Gastroesophageal sphincter (tissue), 4 donors: ENCODE measurements at regions not wholly inside any gene's neighbourhood (a gene's known extent, or its start where the extent isn't known, plus 50 kb on each side); places are given as distances from the start of the nearest gene placed in this dataset.

ENCODE experiments used
- ATAC-seq: fragments of 150-250 bp; one replicate; pipeline ENCODE4 v1.9.1; 2016; ENCODE audit warnings: mild to moderate bottlenecking, moderate library complexity
- H3K27ac ChIP-seq, 4 donors: fragments of 200-600 bp; sonication (generic) in 3 of 4; 1 replicate in 3 of 4; 2 replicates in 1 of 4; pipeline ENCODE4 v1.5.1; 2016 to 2019
- H3K27me3 ChIP-seq: fragments of 200-600 bp; sonication (generic); one replicate; pipeline ENCODE4 v1.5.1; 2019
- H3K36me3 ChIP-seq, 2 donors: fragments of 200-600 bp; sonication (generic); one replicate each; pipeline ENCODE4 v1.5.1; 2019; ENCODE audit warnings: control low read depth in 1 of 2
- H3K4me1 ChIP-seq, 3 donors: fragments of 200-600 bp; sonication (generic); 1 replicate in 2 of 3; 2 replicates in 1 of 3; pipeline ENCODE4 v1.5.1; 2016 to 2019; ENCODE audit warnings: control low read depth in 2 of 3
- H3K4me3 ChIP-seq, 2 donors: fragments of 200-600 bp; sonication (generic); one replicate each; pipeline ENCODE4 v1.5.1; 2019; ENCODE audit warnings: mild to moderate bottlenecking in 1 of 2, moderate library complexity in 1 of 2
- H3K9me3 ChIP-seq, 3 donors: fragments of 200-600 bp; sonication (generic); one replicate each; pipeline ENCODE4 v1.5.1; 2017 to 2019; ENCODE audit warnings: control low read depth in 2 of 3
- CTCF ChIP-seq, 4 experiments: fragments of 200-600 bp in 2 of 4; fragments of 450-650 bp in 2 of 4; sonication (generic) in 1 of 4; IDR thresholded peaks; one replicate each; pipeline ENCODE4 v1.5.1; 2017 to 2019; ENCODE audit warnings: antibody characterized with exemption in 4 of 4, mild to moderate bottlenecking in 2 of 4, moderate library complexity in 2 of 4
- EP300 ChIP-seq: sonication (generic); formaldehyde crosslinking; IDR thresholded peaks from one replicate; pipeline ENCODE4 v1.6.1; 2017; ENCODE audit warnings: antibody characterized with exemption, mild to moderate bottlenecking
- POLR2A ChIP-seq, 2 donors: fragments of 450-650 bp; IDR thresholded peaks; one replicate each; pipeline ENCODE4 v1.6.1; 2017; ENCODE audit warnings: antibody characterized with exemption in 2 of 2, mild to moderate bottlenecking in 2 of 2, moderate library complexity in 1 of 2
- POLR2AphosphoS5 ChIP-seq: sonication (generic); formaldehyde crosslinking; IDR thresholded peaks from one replicate; pipeline ENCODE4 v1.6.1; 2017; ENCODE audit warnings: antibody characterized with exemption
- WGBS, 2 donors: methylation state at CpG; one replicate each; pipeline ENCODE4 v1.1.5; 2018; ENCODE audit warnings: low coverage in 1 of 2; 5-methylcytosine and 5-hydroxymethylcytosine counted together

GRCh38 chr10:128220021-128220420, 93.8 kb upstream of the MKI67 start:
- H3K9me3 ChIP-seq = peaks cover 0 to 1% (median 0%) of the 10 kb centered on the region in 3 donors
- no peak overlapping the region for H3K27ac ChIP-seq
- ATAC-seq = no peak
- H3K27me3 ChIP-seq = peaks cover 27% of the 10 kb centered on the region
- WGBS, 2 donors = 96% methylated on average over 5 of the region's 5 CpGs; no CpG with 5 or more reads in 1 of the 2 donors
- TF ChIP-seq EP300 = no peak
- no peak for TF ChIP-seq POLR2AphosphoS5
- no peak for TF ChIP-seq CTCF (IDR thresholded peaks at IDR 0.05)
- no peak for TF ChIP-seq POLR2A (IDR thresholded peaks at IDR 0.05)
- H3K4me1 ChIP-seq = no peaks in the 10 kb centered on the region
- no peaks in the 10 kb centered on the region for H3K36me3 ChIP-seq
- H3K4me3 ChIP-seq = no peak overlapping the region

GRCh38 chr10:128221117-128221516, 94.9 kb upstream of the MKI67 start:
- 40 to 63% methylated on average over 3 to 8 of the region's 11 CpGs for WGBS, 2 donors
- Histone ChIP-seq H3K4me1 (no peaks in the 10 kb centered on the region), H3K27me3 (peaks cover 27% of the 10 kb centered on the region), H3K27ac (no peak overlapping the region), H3K9me3 (peaks cover 0 to 8% (median 0%) of the 10 kb centered on the region in 3 donors), H3K36me3 (no peaks in the 10 kb centered on the region), H3K4me3 (no peak overlapping the region)
- ATAC-seq = no peak
- no peak for TF ChIP-seq POLR2A (IDR thresholded peaks at IDR 0.05)
- TF ChIP-seq POLR2AphosphoS5 = no peak
- no peak for TF ChIP-seq EP300
- TF ChIP-seq CTCF (IDR thresholded peaks at IDR 0.05) = no peak

GRCh38 chr10:128221807-128222206, 95.6 kb upstream of the MKI67 start:
- Histone ChIP-seq H3K9me3 (peaks cover 0 to 8% (median 0%) of the 10 kb centered on the region in 3 donors), H3K4me1 (no peaks in the 10 kb centered on the region), H3K4me3 (no peak overlapping the region), H3K36me3 (no peaks in the 10 kb centered on the region), H3K27me3 (peaks cover 27% of the 10 kb centered on the region), H3K27ac (no peak overlapping the region)
- TF ChIP-seq POLR2AphosphoS5 (no peak), POLR2A (IDR thresholded peaks at IDR 0.05) (no peak), EP300 (no peak), CTCF (IDR thresholded peaks at IDR 0.05) (no peak)
- 80% methylated on average over 8 of the region's 9 CpGs; no CpG with 5 or more reads in 1 of the 2 donors for WGBS, 2 donors
- no peak for ATAC-seq

- Histone ChIP-seq H3K4me1 (no peaks in the 10 kb centered on the region), H3K4me3 (no peak overlapping the region), H3K36me3 (no peaks in the 10 kb centered on the region), H3K9me3 (peaks cover 0 to 8% (median 0%) of the 10 kb centered on the region in 3 donors), H3K27me3 (peaks cover 27% of the 10 kb centered on the region), H3K27ac (no peak overlapping the region)
- 63% methylated on average over 6 of the region's 11 CpGs; no CpG with 5 or more reads in 1 of the 2 donors for WGBS, 2 donors
- TF ChIP-seq CTCF (IDR thresholded peaks at IDR 0.05) = no peak
- TF ChIP-seq POLR2A (IDR thresholded peaks at IDR 0.05) = no peak
- TF ChIP-seq EP300 = no peak
- no peak for TF ChIP-seq POLR2AphosphoS5
- no peak for ATAC-seq
These were observed 96.2 kb upstream of the MKI67 start for GRCh38 chr10:128222332-128222849.

GRCh38 chr10:128230401-128230800, 104.2 kb upstream of the MKI67 start:
- Histone ChIP-seq H3K4me3 (no peak overlapping the region), H3K27ac (no peak overlapping the region), H3K4me1 (no peaks in the 10 kb centered on the region), H3K27me3 (peaks cover 37% of the 10 kb centered on the region), H3K36me3 (no peaks in the 10 kb centered on the region), H3K9me3 (peaks cover 0 to 28% (median 0%) of the 10 kb centered on the region in 3 donors)
- no peak for TF ChIP-seq POLR2AphosphoS5
- no peak for ATAC-seq
